ENCODE measurements at regions not wholly inside any gene's neighbourhood (a gene's known extent, or its start where the extent isn't known, plus 50 kb on each side); places are given as distances from the start of the nearest gene placed in this dataset.
A peak's percentile ranks its signal among the peaks of the same experiment; 100 is the strongest.

DNA sequence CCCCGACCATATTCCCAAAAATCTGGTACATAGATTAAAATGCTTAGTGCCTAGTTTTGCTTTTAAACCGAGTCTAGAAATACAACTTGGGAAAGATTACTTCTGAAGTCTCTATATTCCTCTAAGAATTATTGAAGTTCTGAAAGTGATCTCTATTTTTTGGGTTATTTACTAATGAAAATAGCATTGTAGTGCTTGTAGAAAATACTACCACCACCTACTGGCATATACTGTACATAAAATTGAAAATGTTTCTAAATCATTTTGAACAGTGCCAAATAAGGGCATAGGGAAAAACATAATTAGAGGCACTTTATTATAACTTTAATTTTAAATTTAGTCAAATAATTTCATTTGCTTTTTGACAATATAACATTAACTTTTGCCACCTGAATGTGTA lies 1399.6 kb upstream of the ZEB2 start:
- Histone ChIP-seq H3K36me3 (ENCODE audit: control insufficient read depth, insufficient read depth, low read length) (no peaks in the 10 kb centered on the region), H3K4me3 (ENCODE audit: low read depth, low read length) (no peak overlapping the region), H3K27me3 (ENCODE audit: control insufficient read depth, insufficient read depth, low read length) (no peaks in the 10 kb centered on the region)
- DNase-seq (ENCODE audit: low read depth) (no peak), FAIRE-seq (no peak)
- TF ChIP-seq CTCF (IDR thresholded peaks at IDR 0.05; ENCODE audit: insufficient read depth, low read length, severe bottlenecking): no peak

DNA sequence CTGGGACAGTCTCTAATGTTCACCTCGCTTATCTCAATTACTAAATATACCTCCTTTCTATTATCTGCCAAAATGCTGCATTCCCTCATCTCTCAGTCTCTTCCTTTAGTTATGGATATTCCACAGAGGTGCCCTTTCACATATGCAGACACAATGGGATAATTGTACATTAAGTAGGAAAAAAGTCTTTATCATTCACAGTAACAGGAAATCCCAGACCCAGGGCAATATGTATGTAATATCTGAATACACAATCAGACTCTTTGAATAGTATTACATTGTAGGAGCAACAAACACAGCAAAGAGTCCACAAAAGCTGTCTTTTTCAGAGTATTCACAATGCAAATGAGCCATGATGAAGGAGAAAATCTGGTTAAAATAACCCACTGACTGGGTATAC lies 1399.0 kb upstream of the ZEB2 start:
- FAIRE-seq (no peak), DNase-seq (ENCODE audit: low read depth) (no peak)
- H3K36me3 ChIP-seq (ENCODE audit: control insufficient read depth, insufficient read depth, low read length): no peaks in the 10 kb centered on the region
- H3K4me3 ChIP-seq (ENCODE audit: low read depth, low read length): no peak overlapping the region
- no peak for TF ChIP-seq CTCF (IDR thresholded peaks at IDR 0.05; ENCODE audit: insufficient read depth, low read length, severe bottlenecking)
- H3K27me3 ChIP-seq (ENCODE audit: control insufficient read depth, insufficient read depth, low read length): no peaks in the 10 kb centered on the region

DNA sequence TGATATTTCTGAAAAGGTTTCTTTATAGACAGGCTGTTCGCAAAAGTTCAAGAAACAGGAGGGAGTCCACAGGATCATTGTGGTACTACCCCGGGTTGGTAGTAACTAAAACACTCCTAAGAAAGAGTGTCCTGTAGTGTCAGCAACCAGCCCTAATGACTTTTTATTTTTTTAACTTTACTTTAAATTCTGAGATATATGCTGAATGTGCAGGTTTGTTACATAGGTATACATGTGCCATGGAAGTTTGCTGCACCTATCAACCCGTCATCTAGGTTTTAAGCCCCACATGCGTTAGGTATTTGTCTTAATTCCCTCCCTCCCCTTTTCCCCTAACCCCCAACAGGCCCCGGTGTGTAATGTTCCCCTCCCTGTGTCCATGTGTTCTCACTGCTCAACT lies 1396.9 kb upstream of the ZEB2 start:
- no peak overlapping the region for H3K4me3 ChIP-seq (ENCODE audit: low read depth, low read length)
- no peaks in the 10 kb centered on the region for H3K27me3 ChIP-seq (ENCODE audit: control insufficient read depth, insufficient read depth, low read length)
- H3K36me3 ChIP-seq (ENCODE audit: control insufficient read depth, insufficient read depth, low read length): no peaks in the 10 kb centered on the region
- no peak for DNase-seq (ENCODE audit: low read depth)
- no peak for FAIRE-seq
- TF ChIP-seq CTCF (IDR thresholded peaks at IDR 0.05; ENCODE audit: insufficient read depth, low read length, severe bottlenecking): no peak

DNA sequence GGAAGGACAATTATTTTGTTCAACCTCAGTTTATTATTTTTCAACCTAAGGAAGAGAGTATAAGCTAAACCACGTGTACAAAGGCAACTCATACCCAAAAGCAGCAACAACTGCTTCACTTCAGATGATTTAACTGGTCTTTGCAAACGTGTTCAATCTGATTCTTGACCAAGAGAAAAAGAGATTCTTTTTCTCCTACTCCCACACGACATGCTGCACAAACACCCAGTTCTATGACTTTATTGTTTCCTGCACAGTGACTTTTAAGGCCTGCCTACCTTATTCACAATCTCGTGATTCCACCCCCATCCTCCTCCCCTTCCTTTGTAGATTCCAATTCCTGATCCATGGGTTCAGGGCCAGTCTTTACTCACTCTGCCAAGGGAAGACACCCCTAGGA lies 1394.8 kb upstream of the ZEB2 start:
- no peak for FAIRE-seq

GRCh38 chr2:145910416-145910815 lies 1390.5 kb upstream of the ZEB2 start:
- Histone ChIP-seq H3K36me3 (ENCODE audit: control insufficient read depth, insufficient read depth, low read length) (no peaks in the 10 kb centered on the region), H3K4me3 (ENCODE audit: low read depth, low read length) (no peak overlapping the region), H3K27me3 (ENCODE audit: control insufficient read depth, insufficient read depth, low read length) (no peaks in the 10 kb centered on the region)
- FAIRE-seq (no peak), DNase-seq (ENCODE audit: low read depth) (no peak)
- no peak for TF ChIP-seq CTCF (IDR thresholded peaks at IDR 0.05; ENCODE audit: insufficient read depth, low read length, severe bottlenecking)

More for the DNA sequence above, 1394.8 kb upstream of the ZEB2 start:
- Histone ChIP-seq H3K4me3 (ENCODE audit: low read depth, low read length) (no peak overlapping the region), H3K36me3 (ENCODE audit: control insufficient read depth, insufficient read depth, low read length) (no peaks in the 10 kb centered on the region), H3K27me3 (ENCODE audit: control insufficient read depth, insufficient read depth, low read length) (no peaks in the 10 kb centered on the region)
- TF ChIP-seq CTCF (IDR thresholded peaks at IDR 0.05; ENCODE audit: insufficient read depth, low read length, severe bottlenecking): no peak
- no peak for DNase-seq (ENCODE audit: low read depth)

- H3K4me3 ChIP-seq (ENCODE audit: low read depth, low read length): no peak overlapping the region
- no peaks in the 10 kb centered on the region for H3K27me3 ChIP-seq (ENCODE audit: control insufficient read depth, insufficient read depth, low read length)
- DNase-seq (ENCODE audit: low read depth) (peak; percentile 47), FAIRE-seq (no peak)
- H3K36me3 ChIP-seq (ENCODE audit: control insufficient read depth, insufficient read depth, low read length): no peaks in the 10 kb centered on the region
- TF ChIP-seq CTCF (IDR thresholded peaks at IDR 0.05; ENCODE audit: insufficient read depth, low read length, severe bottlenecking): no peak
These were observed 1389.8 kb upstream of the ZEB2 start for GRCh38 chr2:145909766-145910165.

All from bronchial epithelial cell (primary cell).